Calu3 (cell line): ENCODE measurements at regions not wholly inside any gene's neighbourhood (a gene's known extent, or its start where the extent isn't known, plus 50 kb on each side); places are given as distances from the start of the nearest gene placed in this dataset.

ENCODE experiments used
- BruUV-seq: library from RNA; stranded (reverse); fragments of 400-500 nt; replicated peaks from 2 replicates; lab custom pipeline; 2021; lab: Mats Ljungman, UMichigan
- CTCF ChIA-PET: fragments of 300-600 bp; sonication (Branson Sonifier 250); formaldehyde crosslinking; loops from one replicate; lab custom pipeline; 2022; ENCODE audit warnings: antibody characterized with exemption; lab: Charles Lee
- DNase-seq: peaks from one replicate; pipeline ENCODE4 v3.0.0; 2022
- H3K27ac Mint-ChIP-seq: one replicate; pipeline ENCODE4 v1.8.0; 2022; ENCODE audit warnings: mixed read lengths; ENCODE audit not compliant: unreplicated experiment
- H3K27me3 Mint-ChIP-seq: one replicate; pipeline ENCODE4 v1.8.0; 2022; ENCODE audit warnings: mixed read lengths; ENCODE audit not compliant: unreplicated experiment
- H3K36me3 Mint-ChIP-seq: one replicate; pipeline ENCODE4 v1.8.0; 2022; ENCODE audit warnings: mild to moderate bottlenecking, moderate library complexity, mixed read lengths; ENCODE audit not compliant: insufficient read depth, unreplicated experiment
- H3K4me1 Mint-ChIP-seq: one replicate; pipeline ENCODE4 v1.8.0; 2022; ENCODE audit warnings: mild to moderate bottlenecking, low read depth, mixed read lengths; ENCODE audit not compliant: unreplicated experiment
- H3K4me3 Mint-ChIP-seq: one replicate; pipeline ENCODE4 v1.8.0; 2022; ENCODE audit warnings: mild to moderate bottlenecking, low read depth, moderate library complexity, mixed read lengths; ENCODE audit not compliant: unreplicated experiment
- H3K9me3 Mint-ChIP-seq: one replicate; pipeline ENCODE4 v1.8.0; 2022; ENCODE audit warnings: low read depth, mixed read lengths; ENCODE audit not compliant: unreplicated experiment
- intact Hi-C: fragments of 100-400 bp; cut with micrococcal nuclease; formaldehyde crosslinking; loops from one replicate; pipeline ENCODE4 v1.10.0; 2022; ENCODE audit not compliant: unreplicated experiment
- TF ChIP-seq, protein P1 (sequence below): fragments of 200-600 bp; IDR thresholded peaks from one replicate; pipeline ENCODE4 v1.8.0; 2022; ENCODE audit warnings: antibody characterized with exemption; ENCODE audit not compliant: unreplicated experiment

- Mint-ChIP-seq H3K4me1 (no peaks in the 10 kb centered on the region), H3K27ac (no peak overlapping the region), H3K4me3 (no peak overlapping the region), H3K9me3 (peaks cover 15% of the 10 kb centered on the region), H3K36me3 (no peaks in the 10 kb centered on the region), H3K27me3 (no peaks in the 10 kb centered on the region)
- DNase-seq = no peak
- intact Hi-C loops = no loop called here
- no TSS peak for BruUV-seq
- CTCF ChIA-PET = no interaction called here
- TF ChIP-seq, protein P1, sequence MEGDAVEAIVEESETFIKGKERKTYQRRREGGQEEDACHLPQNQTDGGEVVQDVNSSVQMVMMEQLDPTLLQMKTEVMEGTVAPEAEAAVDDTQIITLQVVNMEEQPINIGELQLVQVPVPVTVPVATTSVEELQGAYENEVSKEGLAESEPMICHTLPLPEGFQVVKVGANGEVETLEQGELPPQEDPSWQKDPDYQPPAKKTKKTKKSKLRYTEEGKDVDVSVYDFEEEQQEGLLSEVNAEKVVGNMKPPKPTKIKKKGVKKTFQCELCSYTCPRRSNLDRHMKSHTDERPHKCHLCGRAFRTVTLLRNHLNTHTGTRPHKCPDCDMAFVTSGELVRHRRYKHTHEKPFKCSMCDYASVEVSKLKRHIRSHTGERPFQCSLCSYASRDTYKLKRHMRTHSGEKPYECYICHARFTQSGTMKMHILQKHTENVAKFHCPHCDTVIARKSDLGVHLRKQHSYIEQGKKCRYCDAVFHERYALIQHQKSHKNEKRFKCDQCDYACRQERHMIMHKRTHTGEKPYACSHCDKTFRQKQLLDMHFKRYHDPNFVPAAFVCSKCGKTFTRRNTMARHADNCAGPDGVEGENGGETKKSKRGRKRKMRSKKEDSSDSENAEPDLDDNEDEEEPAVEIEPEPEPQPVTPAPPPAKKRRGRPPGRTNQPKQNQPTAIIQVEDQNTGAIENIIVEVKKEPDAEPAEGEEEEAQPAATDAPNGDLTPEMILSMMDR = no peak
Measured at GRCh38 chr7:42742318-42742717, 169.6 kb downstream of the C7orf25 start.

- DNase-seq = no peak
- CTCF ChIA-PET = no interaction called here
- H3K4me1 Mint-ChIP-seq = no peaks in the 10 kb centered on the region
- no TSS peak for BruUV-seq
- no peak overlapping the region for H3K27ac Mint-ChIP-seq
- no peaks in the 10 kb centered on the region for H3K27me3 Mint-ChIP-seq
- TF ChIP-seq, protein P1 = no peak
- no peak overlapping the region for H3K4me3 Mint-ChIP-seq
- no peaks in the 10 kb centered on the region for H3K36me3 Mint-ChIP-seq
- H3K9me3 Mint-ChIP-seq = peaks cover 20% of the 10 kb centered on the region
- intact Hi-C loops = no loop called here
Measured at GRCh38 chr7:42740408-42740807, 171.5 kb downstream of the C7orf25 start.

- Mint-ChIP-seq H3K9me3 (peaks cover 19% of the 10 kb centered on the region), H3K36me3 (no peaks in the 10 kb centered on the region), H3K27me3 (no peaks in the 10 kb centered on the region), H3K4me3 (no peak overlapping the region), H3K27ac (no peak overlapping the region), H3K4me1 (no peaks in the 10 kb centered on the region)
- intact Hi-C loops = no loop called here
- BruUV-seq = no TSS peak
- TF ChIP-seq, protein P1 = no peak
- DNase-seq = no peak
- CTCF ChIA-PET = no interaction called here
Measured at GRCh38 chr7:42739638-42740037, 172.2 kb downstream of the C7orf25 start.

GRCh38 chr7:42736931-42737330 is 174.9 kb downstream of the C7orf25 start:
- Mint-ChIP-seq H3K27me3 (no peaks in the 10 kb centered on the region), H3K4me3 (no peak overlapping the region), H3K9me3 (peaks cover 16% of the 10 kb centered on the region), H3K36me3 (no peaks in the 10 kb centered on the region), H3K27ac (no peak overlapping the region), H3K4me1 (no peaks in the 10 kb centered on the region)
- intact Hi-C loops = no loop called here
- DNase-seq = no peak
- CTCF ChIA-PET = no interaction called here
- BruUV-seq = no TSS peak
- TF ChIP-seq, protein P1 = no peak
